MM.1S (cell line): ENCODE measurements at regions not wholly inside any gene's neighbourhood (a gene's known extent, or its start where the extent isn't known, plus 50 kb on each side); places are given as distances from the start of the nearest gene placed in this dataset.
"Not testable (repeated sequence)": the region's sequence is repeated elsewhere in the genome, so short reads cannot be mapped to it uniquely, and the experiment has no call there.

Experiments
- DNase-seq: peaks from one replicate; pipeline ENCODE4 v3.0.0-alpha.2; 2015
- H2AFZ ChIP-seq: fragments of 300-600 bp; sonication (generic); 2 replicates; pipeline ENCODE4 v1.6.0; 2016; ENCODE audit warnings: antibody characterized with exemption, low read length
- H3F3A ChIP-seq: fragments of 300-600 bp; sonication (generic); 2 replicates; pipeline ENCODE4 v1.6.1; 2016; ENCODE audit warnings: mild to moderate bottlenecking, antibody characterized with exemption, low read length, moderate library complexity, mixed read lengths; ENCODE audit not compliant: insufficient read depth
- H3K27ac ChIP-seq: fragments of 300-600 bp; sonication (generic); 2 replicates; pipeline ENCODE4 v1.5.1; 2016; ENCODE audit warnings: mild to moderate bottlenecking, low read length
- H3K27me3 ChIP-seq: fragments of 300-600 bp; sonication (generic); replicated peaks from 2 replicates; pipeline ENCODE4 v1.6.0; 2016; ENCODE audit warnings: low read length; ENCODE audit not compliant: insufficient read depth
- H3K36me3 ChIP-seq: fragments of 300-600 bp; sonication (generic); replicated peaks from 2 replicates; pipeline ENCODE4 v1.6.1; 2016; ENCODE audit warnings: mild to moderate bottlenecking, low read length, mixed read lengths; ENCODE audit not compliant: insufficient read depth
- H3K4me1 ChIP-seq: fragments of 300-600 bp; sonication (generic); 2 replicates; pipeline ENCODE4 v1.6.1; 2016; ENCODE audit warnings: low read length, mixed read lengths
- H3K4me2 ChIP-seq: fragments of 300-600 bp; sonication (generic); 2 replicates; pipeline ENCODE4 v1.6.0; 2016; ENCODE audit warnings: low read depth, low read length
- H3K4me3 ChIP-seq: fragments of 300-600 bp; sonication (generic); 2 replicates; pipeline ENCODE4 v1.5.1; 2016; ENCODE audit warnings: low read length, mixed read lengths
- H3K79me2 ChIP-seq: fragments of 300-600 bp; sonication (generic); 2 replicates; pipeline ENCODE4 v1.6.1; 2016; ENCODE audit warnings: mixed run types, low read length, mixed read lengths
- H3K9ac ChIP-seq: fragments of 300-600 bp; sonication (generic); 2 replicates; pipeline ENCODE4 v1.6.1; 2016; ENCODE audit warnings: low read length, mixed read lengths
- H3K9me2 ChIP-seq: fragments of 300-600 bp; sonication (generic); replicated peaks from 2 replicates; pipeline ENCODE4 v1.6.1; 2016; ENCODE audit warnings: mild to moderate bottlenecking, low read length, mixed read lengths; ENCODE audit not compliant: insufficient read depth
- H3K9me3 ChIP-seq: fragments of 300-600 bp; sonication (generic); replicated peaks from 2 replicates; pipeline ENCODE4 v1.6.1; 2016; ENCODE audit warnings: mild to moderate bottlenecking, low read length, mixed read lengths; ENCODE audit not compliant: insufficient read depth
- H4K20me1 ChIP-seq: fragments of 300-600 bp; sonication (generic); 2 replicates; pipeline ENCODE4 v1.6.1; 2016; ENCODE audit warnings: mild to moderate bottlenecking, low read length, moderate library complexity, mixed read lengths; ENCODE audit not compliant: insufficient read depth
- EZH2 ChIP-seq: fragments of 300-600 bp; sonication (generic); optimal IDR thresholded peaks from 2 replicates; pipeline ENCODE3; 2017; ENCODE audit warnings: low read depth, mild to moderate bottlenecking, antibody characterized with exemption, low read length, mixed read lengths
- EZH2phosphoT487 ChIP-seq: fragments of 300-600 bp; sonication (generic); IDR thresholded peaks from 2 replicates; pipeline ENCODE4 v1.6.1; 2018; ENCODE audit warnings: antibody characterized with exemption, low read length
- TF ChIP-seq, protein P1 (sequence below): fragments of 300-600 bp; sonication (generic); IDR thresholded peaks from 2 replicates; pipeline ENCODE4 v1.5.1; 2016; ENCODE audit warnings: antibody characterized with exemption, low read length, mixed read lengths

DNA sequence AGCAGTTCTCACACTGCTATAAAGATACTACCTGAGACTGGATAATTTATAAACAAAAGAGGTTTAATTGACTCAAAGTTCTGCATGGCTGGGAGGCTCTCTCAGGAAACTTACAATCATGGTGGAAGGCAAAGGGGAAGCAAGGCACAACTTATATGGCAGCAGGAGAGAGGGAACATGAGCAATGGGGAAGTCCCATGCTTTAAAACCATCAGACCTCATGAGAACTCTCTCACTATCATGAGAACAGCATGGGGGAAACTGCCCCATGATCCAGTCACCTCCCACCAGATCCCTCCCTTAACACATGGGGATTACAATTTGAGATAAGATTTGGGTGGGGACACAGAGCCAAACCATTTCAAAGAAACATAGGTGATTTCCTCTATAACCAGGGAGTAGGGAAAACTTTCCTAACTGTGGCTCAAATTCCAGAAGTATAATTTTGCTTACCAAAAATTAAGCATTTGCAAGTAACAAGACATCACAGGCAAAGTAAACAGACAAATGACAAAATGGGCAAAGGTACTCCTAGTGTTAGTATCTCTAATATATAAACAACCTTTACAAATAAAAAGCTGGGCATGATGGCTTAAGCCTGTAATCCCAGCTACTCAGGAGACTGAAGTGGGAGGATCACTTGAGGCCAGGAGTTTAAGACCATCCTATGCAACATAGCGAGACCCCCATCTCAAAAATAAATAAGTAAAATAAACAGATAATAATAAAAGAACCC is 88.0 kb downstream of the KBTBD2 start:
- Histone ChIP-seq H3K9ac (no peak overlapping the region), H3F3A (no peaks in the 10 kb centered on the region), H2AFZ (no peak overlapping the region), H3K4me2 (no peak overlapping the region), H3K4me3 (no peak overlapping the region), H3K4me1 (no peaks in the 10 kb centered on the region), H3K36me3 (no peaks in the 10 kb centered on the region), H3K9me2 (no peaks in the 10 kb centered on the region), H3K79me2 (no peaks in the 10 kb centered on the region), H3K9me3 (no peaks in the 10 kb centered on the region), H3K27ac (no peak overlapping the region), H4K20me1 (no peaks in the 10 kb centered on the region), H3K27me3 (no peaks in the 10 kb centered on the region)
- TF ChIP-seq EZH2 (no peak), EZH2phosphoT487 (no peak)
- TF ChIP-seq, protein P1, sequence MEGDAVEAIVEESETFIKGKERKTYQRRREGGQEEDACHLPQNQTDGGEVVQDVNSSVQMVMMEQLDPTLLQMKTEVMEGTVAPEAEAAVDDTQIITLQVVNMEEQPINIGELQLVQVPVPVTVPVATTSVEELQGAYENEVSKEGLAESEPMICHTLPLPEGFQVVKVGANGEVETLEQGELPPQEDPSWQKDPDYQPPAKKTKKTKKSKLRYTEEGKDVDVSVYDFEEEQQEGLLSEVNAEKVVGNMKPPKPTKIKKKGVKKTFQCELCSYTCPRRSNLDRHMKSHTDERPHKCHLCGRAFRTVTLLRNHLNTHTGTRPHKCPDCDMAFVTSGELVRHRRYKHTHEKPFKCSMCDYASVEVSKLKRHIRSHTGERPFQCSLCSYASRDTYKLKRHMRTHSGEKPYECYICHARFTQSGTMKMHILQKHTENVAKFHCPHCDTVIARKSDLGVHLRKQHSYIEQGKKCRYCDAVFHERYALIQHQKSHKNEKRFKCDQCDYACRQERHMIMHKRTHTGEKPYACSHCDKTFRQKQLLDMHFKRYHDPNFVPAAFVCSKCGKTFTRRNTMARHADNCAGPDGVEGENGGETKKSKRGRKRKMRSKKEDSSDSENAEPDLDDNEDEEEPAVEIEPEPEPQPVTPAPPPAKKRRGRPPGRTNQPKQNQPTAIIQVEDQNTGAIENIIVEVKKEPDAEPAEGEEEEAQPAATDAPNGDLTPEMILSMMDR, result no peak
- DNase-seq, result no peak

DNA sequence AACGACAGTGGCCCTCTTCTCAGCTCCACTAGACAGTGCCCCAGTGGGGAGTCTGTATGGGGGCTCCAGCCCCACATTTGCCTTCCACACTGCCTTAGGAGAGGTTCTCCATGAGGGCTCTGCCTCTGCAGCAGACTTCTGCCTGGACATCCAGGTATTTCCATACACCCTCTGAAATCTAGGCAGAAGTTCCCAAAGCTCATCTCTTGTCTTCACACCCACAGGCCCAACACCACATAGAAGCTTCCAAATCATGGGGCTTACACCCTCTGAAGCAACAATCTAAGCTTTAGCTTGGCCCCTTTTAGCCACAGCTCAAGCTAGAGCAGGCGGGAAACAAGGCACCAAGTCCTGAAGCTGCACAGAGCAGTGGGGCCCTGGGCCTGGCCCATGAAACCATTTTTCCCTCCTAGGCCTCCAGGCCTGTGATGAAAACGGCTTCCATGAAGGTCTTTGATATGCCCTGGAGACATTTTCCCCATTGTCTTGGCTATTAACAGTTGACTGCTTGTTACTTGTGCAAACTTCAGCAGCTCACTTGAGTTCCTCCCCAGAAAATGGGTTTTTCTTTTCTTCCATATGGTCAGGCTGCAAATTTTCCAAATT is 89.2 kb downstream of the KBTBD2 start:
- no peaks in the 10 kb centered on the region for H3F3A ChIP-seq
- H3K4me2 ChIP-seq, result no peak overlapping the region
- H3K27me3 ChIP-seq, result no peaks in the 10 kb centered on the region
- no peak overlapping the region for H3K4me3 ChIP-seq
- TF ChIP-seq EZH2phosphoT487 (no peak), EZH2 (no peak)
- TF ChIP-seq, protein P1, result no peak
- H3K27ac ChIP-seq, result no peak overlapping the region
- no peaks in the 10 kb centered on the region for H3K79me2 ChIP-seq
- no peaks in the 10 kb centered on the region for H3K9me3 ChIP-seq
- no peaks in the 10 kb centered on the region for H4K20me1 ChIP-seq
- no peak overlapping the region for H3K9ac ChIP-seq
- H3K36me3 ChIP-seq, result no peaks in the 10 kb centered on the region
- H3K4me1 ChIP-seq, result no peaks in the 10 kb centered on the region
- DNase-seq, result no peak
- no peaks in the 10 kb centered on the region for H3K9me2 ChIP-seq
- H2AFZ ChIP-seq, result no peak overlapping the region

GRCh38 chr7:32793053-32793452 is 98.5 kb downstream of the KBTBD2 start:
- H3K79me2 ChIP-seq, DNase-seq, H4K20me1 ChIP-seq, H3K36me3 ChIP-seq, H3K27me3 ChIP-seq, H3K27ac ChIP-seq, H3K4me3 ChIP-seq, H3K9me3 ChIP-seq, H2AFZ ChIP-seq, H3K9ac ChIP-seq, H3K9me2 ChIP-seq, H3F3A ChIP-seq, H3K4me2 ChIP-seq, H3K4me1 ChIP-seq: not testable (repeated sequence)

GRCh38 chr7:32790766-32791430 is 100.7 kb downstream of the KBTBD2 start:
- H3F3A ChIP-seq, H3K9ac ChIP-seq: not testable (repeated sequence)

GRCh38 chr7:32789266-32789665 is 102.3 kb downstream of the KBTBD2 start:
- H3K9me3 ChIP-seq, H3K4me1 ChIP-seq, H3K36me3 ChIP-seq, H3K9me2 ChIP-seq, H4K20me1 ChIP-seq, H3F3A ChIP-seq, H3K27me3 ChIP-seq, H2AFZ ChIP-seq, DNase-seq, H3K27ac ChIP-seq, H3K4me3 ChIP-seq, H3K4me2 ChIP-seq, H3K9ac ChIP-seq, H3K79me2 ChIP-seq: not testable (repeated sequence)

More at GRCh38 chr7:32790766-32791430, 100.7 kb downstream of the KBTBD2 start:
- DNase-seq, H3K9me2 ChIP-seq, H3K27me3 ChIP-seq, H4K20me1 ChIP-seq, H3K79me2 ChIP-seq, H3K9me3 ChIP-seq, H3K4me3 ChIP-seq, H3K4me1 ChIP-seq, H3K36me3 ChIP-seq, H3K27ac ChIP-seq, H3K4me2 ChIP-seq, H2AFZ ChIP-seq: not testable (repeated sequence)

- H3K4me3 ChIP-seq, H3K27me3 ChIP-seq, H3K4me1 ChIP-seq, H2AFZ ChIP-seq, H3K4me2 ChIP-seq, H3K36me3 ChIP-seq, DNase-seq, H4K20me1 ChIP-seq, H3K9me2 ChIP-seq, H3K9ac ChIP-seq, H3K79me2 ChIP-seq, H3F3A ChIP-seq, H3K27ac ChIP-seq, H3K9me3 ChIP-seq: not testable (repeated sequence)
Measured at GRCh38 chr7:32788174-32788573, 103.4 kb downstream of the KBTBD2 start.
